ENCODE measurements at regions not wholly inside any gene's neighbourhood (a gene's known extent, or its start where the extent isn't known, plus 50 kb on each side); places are given as distances from the start of the nearest gene placed in this dataset.

DNA sequence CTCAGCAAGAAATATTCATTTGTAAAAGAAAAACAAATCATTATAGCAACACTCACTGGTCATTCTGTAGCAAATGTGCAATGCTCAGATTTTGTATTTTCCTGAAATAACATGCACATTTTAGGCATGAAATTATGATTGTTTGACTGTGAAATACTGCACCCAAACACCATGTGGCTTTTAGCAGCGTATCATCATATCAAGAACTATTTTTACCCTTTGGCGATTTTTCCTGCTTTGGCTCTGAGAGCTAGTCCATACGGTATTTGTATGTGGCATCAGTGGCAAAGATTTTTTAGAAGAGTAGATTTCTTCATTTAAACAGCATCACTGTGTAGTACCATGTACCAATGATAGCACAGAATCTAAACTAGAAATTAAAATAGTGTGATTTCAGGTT lies 493.1 kb downstream of the NR4A2 start:
- TF ChIP-seq ZFP1 (CRISPR knock-in tag; IDR thresholded peaks at IDR 0.05) (no peak), USF2 (CRISPR knock-in tag; IDR thresholded peaks at IDR 0.05) (no peak)

All from K562 (cell line).